Heart left ventricle (tissue), 16 donors: ENCODE measurements at regions not wholly inside any gene's neighbourhood (a gene's known extent, or its start where the extent isn't known, plus 50 kb on each side); places are given as distances from the start of the nearest gene placed in this dataset.
"Not testable (repeated sequence)": the region's sequence is repeated elsewhere in the genome, so short reads cannot be mapped to it uniquely, and the experiment has no call there.

Experiments used
- ATAC-seq, 4 donors: fragments of 200-7000 bp; cut with Tn5 transposase; one replicate each; pipeline ENCODE4 v1.9.1; 2020 to 2022; ENCODE audit warnings: moderate library complexity in 4 of 4, mild to moderate bottlenecking in 3 of 4, moderate number of reproducible peaks in 1 of 4
- DNase-seq, 5 donors: peaks; one replicate each; pipeline ENCODE4 v3.0.0-alpha.2; 2020
- H3K27ac ChIP-seq, 12 donors: fragments of 200-600 bp; sonication (generic) in 4 of 12; one replicate each; pipeline versions ENCODE4 v1.5.0 to v1.8.0; 2016 to 2022; ENCODE audit warnings: mild to moderate bottlenecking in 2 of 12
- H3K27me3 ChIP-seq, 9 donors: fragments of 200-600 bp; sonication (generic) in 2 of 9; one replicate each; pipeline versions ENCODE4 v1.5.1 to v1.8.0; 2016 to 2022; ENCODE audit warnings: mild to moderate bottlenecking in 3 of 9
- H3K36me3 ChIP-seq, 9 donors: fragments of 200-600 bp; sonication (generic) in 2 of 9; one replicate each; pipeline versions ENCODE4 v1.5.0 to v1.8.0; 2018 to 2022; ENCODE audit warnings: mild to moderate bottlenecking in 2 of 9
- H3K4me1 ChIP-seq, 12 donors: fragments of 200-600 bp; sonication (generic) in 4 of 12; one replicate each; pipeline versions ENCODE4 v1.5.0 to v1.8.0; 2016 to 2022; ENCODE audit warnings: mild to moderate bottlenecking in 3 of 12
- H3K4me3 ChIP-seq, 12 donors: fragments of 200-600 bp; sonication (generic) in 4 of 12; one replicate each; pipeline versions ENCODE4 v1.5.0 to v1.8.0; 2017 to 2022; ENCODE audit warnings: mild to moderate bottlenecking in 9 of 12, moderate library complexity in 4 of 12
- H3K9me3 ChIP-seq, 12 donors: fragments of 200-600 bp; sonication (generic) in 4 of 12; one replicate each; pipeline versions ENCODE4 v1.5.0 to v1.8.0; 2016 to 2022; ENCODE audit warnings: mild to moderate bottlenecking in 1 of 12
- POLR2A ChIP-seq, 2 donors: fragments of 450-650 bp; IDR thresholded peaks; one replicate each; pipeline ENCODE4 v1.6.1; 2017; ENCODE audit warnings: antibody characterized with exemption in 2 of 2, mild to moderate bottlenecking in 2 of 2, moderate library complexity in 2 of 2
- WGBS, 4 donors: extraction: QIAGEN DNeasy Blood & Tissue Kit in 2 of 4; methylation state at CpG; one replicate each; pipeline versions ENCODE4 v1.1.5 to v1.1.7; 2013 to 2018; 5-methylcytosine and 5-hydroxymethylcytosine counted together
- intact Hi-C, 10 donors: fragments of 100-400 bp; cut with DNase I; formaldehyde crosslinking; loops; one replicate each; pipeline versions ENCODE4 v1.11.1 to v1.14.2; 2022
- TF ChIP-seq, protein P1 (sequence below), 12 donors: fragments of 200-600 bp; sonication (generic) in 4 of 12; IDR thresholded peaks; one replicate each; pipeline versions ENCODE4 v1.5.0 to v1.8.0; 2018 to 2022; ENCODE audit warnings: antibody characterized with exemption in 12 of 12, mild to moderate bottlenecking in 5 of 12
- donor health status: ischemic (EF 13 %, LVEDD 7.1; RV severe dilation, severe dysfunction).
- donor health status: healthy with polysubstance abuse.
- donor health status: DM: no; HTN: yes; CAD: no.
- donor health status: DM: no; HTN: no; CAD: no.
- donor health status: ischemic (EF 25% LVEDD 6.9; RV normal size, moderate dysfunction).
- donor health status: ischemic (EF 25% LVEDD 5.7; RV mildly dilated, moderate dysfunction).
- donor health status: healthy.
- donor health status: DM: yes; HTN: yes; CAD: no.
- donor health status: ischemic (EF 35%, LVEDD 5.7; RV mildly dilated, moderate dysfunction).
- donor health status: nonischemic (EF 11% LVEDD 7.7; RV severe dilation, severe dysfunction).
- donor health status: DM: yes; HTN: yes; CAD: no.
- donor health status: PGD.
- donor health status: ischemic (EF 29% LVEDD 5.4; RV normal size, mild dysfunction).
- donor health status: nonischemic (EF 23%, LVEDD 6.1; RV moderate dilation, normal function).

DNA sequence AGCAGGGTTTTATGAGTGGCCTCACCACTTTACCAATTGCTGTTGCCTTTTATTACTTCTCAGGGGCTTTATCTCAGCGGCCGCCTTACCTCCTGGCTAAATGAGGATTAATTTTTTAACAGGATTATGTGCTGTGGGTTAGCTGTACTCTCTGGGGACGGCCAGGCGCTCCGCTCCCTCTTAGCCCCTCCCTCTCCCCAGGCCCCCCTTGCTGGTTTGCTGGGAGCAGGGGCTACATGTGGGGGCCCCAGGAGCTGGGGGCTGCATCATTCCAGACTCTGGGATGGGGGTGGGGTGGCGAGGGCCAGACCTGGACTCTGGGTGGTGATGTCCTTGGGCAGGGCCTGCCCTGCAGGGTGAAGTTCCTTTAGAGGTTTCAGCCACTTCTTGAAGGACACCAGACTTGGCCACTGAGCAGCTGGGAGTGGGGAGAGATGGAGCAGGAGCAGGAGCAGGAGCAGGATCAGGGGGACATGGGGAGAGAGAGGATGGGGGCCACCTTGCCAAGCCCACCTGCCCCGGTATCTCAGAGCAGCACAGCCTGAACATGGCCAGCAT lies 196.1 kb downstream of the GOLGA6L6 start:
- Histone ChIP-seq H3K27ac (no peak overlapping the region), H3K27me3 (peaks cover 0 to 33% (median 5%) of the 10 kb centered on the region in 9 donors), H3K36me3 (no peaks in the 10 kb centered on the region), H3K4me1 (no peaks in the 10 kb centered on the region), H3K9me3 (peaks cover 0 to 27% (median 8%) of the 10 kb centered on the region in 12 donors), H3K4me3 (no peak overlapping the region)
- intact Hi-C loops, result loop anchor here in 2 of 10 donors (2.0 to 10.0 kb wide), 2 partner anchors 19 to 91 kb away; no protein-coding TSS in a partner anchor
- ATAC-seq (no peak), DNase-seq (peak in 2 of 5 donors; percentile 20 to 71)
- TF ChIP-seq, protein P1, sequence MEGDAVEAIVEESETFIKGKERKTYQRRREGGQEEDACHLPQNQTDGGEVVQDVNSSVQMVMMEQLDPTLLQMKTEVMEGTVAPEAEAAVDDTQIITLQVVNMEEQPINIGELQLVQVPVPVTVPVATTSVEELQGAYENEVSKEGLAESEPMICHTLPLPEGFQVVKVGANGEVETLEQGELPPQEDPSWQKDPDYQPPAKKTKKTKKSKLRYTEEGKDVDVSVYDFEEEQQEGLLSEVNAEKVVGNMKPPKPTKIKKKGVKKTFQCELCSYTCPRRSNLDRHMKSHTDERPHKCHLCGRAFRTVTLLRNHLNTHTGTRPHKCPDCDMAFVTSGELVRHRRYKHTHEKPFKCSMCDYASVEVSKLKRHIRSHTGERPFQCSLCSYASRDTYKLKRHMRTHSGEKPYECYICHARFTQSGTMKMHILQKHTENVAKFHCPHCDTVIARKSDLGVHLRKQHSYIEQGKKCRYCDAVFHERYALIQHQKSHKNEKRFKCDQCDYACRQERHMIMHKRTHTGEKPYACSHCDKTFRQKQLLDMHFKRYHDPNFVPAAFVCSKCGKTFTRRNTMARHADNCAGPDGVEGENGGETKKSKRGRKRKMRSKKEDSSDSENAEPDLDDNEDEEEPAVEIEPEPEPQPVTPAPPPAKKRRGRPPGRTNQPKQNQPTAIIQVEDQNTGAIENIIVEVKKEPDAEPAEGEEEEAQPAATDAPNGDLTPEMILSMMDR (IDR thresholded peaks at IDR 0.05), result no peak
- no peak for TF ChIP-seq POLR2A (IDR thresholded peaks at IDR 0.05)
- WGBS, 4 donors, result 65 to 82% (median 76%) methylated on average over 6 to 7 of the region's 7 CpGs

- TF ChIP-seq, protein P1 (IDR thresholded peaks at IDR 0.05), result no peak
- TF ChIP-seq POLR2A (IDR thresholded peaks at IDR 0.05), result no peak
- Histone ChIP-seq H3K27ac (no peak overlapping the region), H3K9me3 (peaks cover 0 to 27% (median 8%) of the 10 kb centered on the region in 12 donors), H3K36me3 (no peaks in the 10 kb centered on the region), H3K27me3 (peaks cover 0 to 28% (median 5%) of the 10 kb centered on the region in 9 donors), H3K4me3 (no peak overlapping the region), H3K4me1 (no peaks in the 10 kb centered on the region)
- ATAC-seq (peak in 1 of 4 donors; percentile 4), DNase-seq (peak in 2 of 5 donors; percentile 22 to 68)
- 64 to 74% (median 69%) methylated on average over 12 of the region's 12 CpGs for WGBS, 4 donors
- intact Hi-C loops, result loop anchor here in 2 of 10 donors (2.0 to 10.0 kb wide), 2 partner anchors 20 to 90 kb away; no protein-coding TSS in a partner anchor
Observed at GRCh38 chr15:20344601-20345400, 196.8 kb downstream of the GOLGA6L6 start.

DNA sequence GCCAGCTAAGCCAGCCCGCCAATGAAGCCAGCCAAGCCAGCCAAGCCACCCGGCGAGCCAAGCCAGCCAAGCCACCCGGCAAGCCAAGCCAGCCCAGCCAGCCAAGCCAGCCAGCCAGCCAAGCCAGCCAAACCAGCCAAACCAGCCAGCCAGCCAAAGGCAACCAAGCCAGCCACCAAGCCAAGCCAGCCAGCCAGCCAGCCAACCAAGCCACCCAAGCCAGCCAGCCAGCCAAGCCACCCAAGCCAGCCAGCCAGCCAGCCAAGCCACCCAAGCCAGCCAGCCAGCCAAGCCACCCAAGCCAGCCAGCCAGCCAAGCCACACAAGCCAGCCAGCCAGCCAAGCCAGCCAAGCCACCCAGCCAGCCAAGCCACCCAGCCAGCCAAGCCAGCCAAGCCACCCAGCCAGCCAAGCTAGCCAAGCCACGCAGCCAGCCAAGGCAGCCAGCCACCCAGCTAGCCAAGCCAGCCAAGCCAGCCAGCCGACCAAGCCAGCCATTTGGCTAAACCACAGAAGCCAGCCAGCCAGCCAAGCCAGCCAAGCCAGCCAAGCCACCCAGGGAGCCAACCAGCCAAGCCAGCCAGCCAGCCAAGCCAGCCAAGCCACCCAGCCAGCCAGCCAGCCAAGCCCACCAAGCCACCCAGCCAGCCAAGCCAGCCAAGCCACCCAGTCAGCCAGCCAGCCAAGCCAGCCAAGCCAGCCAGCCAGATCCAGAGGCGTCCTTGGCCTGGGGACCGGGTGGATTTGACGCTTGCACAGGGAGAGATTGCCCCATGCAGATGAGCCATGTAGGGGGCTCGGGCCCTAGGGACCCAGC lies 198.0 kb downstream of the GOLGA6L6 start:
- Histone ChIP-seq H3K9me3 (peaks cover 0 to 27% (median 8%) of the 10 kb centered on the region in 12 donors), H3K27me3 (peaks cover 0 to 17% (median 0%) of the 10 kb centered on the region in 9 donors)
- not testable (repeated sequence) for H3K4me1 ChIP-seq, H3K4me3 ChIP-seq, H3K36me3 ChIP-seq, H3K27ac ChIP-seq, ATAC-seq
- DNase-seq, result peak in 4 of 5 donors; percentile 22 to 83 (median 30)
- intact Hi-C loops, result loop anchor here in 2 of 10 donors (2.0 to 10.0 kb wide), 2 partner anchors 21 to 89 kb away; no protein-coding TSS in a partner anchor
- WGBS, 4 donors, result 74 to 85% (median 76%) methylated on average over 6 to 10 of the region's 10 CpGs

- H3K36me3 ChIP-seq, H3K4me3 ChIP-seq, H3K27ac ChIP-seq, H3K4me1 ChIP-seq, ATAC-seq: not testable (repeated sequence)
- Histone ChIP-seq H3K27me3 (peaks cover 0 to 15% (median 0%) of the 10 kb centered on the region in 9 donors), H3K9me3 (peaks cover 0 to 27% (median 8%) of the 10 kb centered on the region in 12 donors)
- WGBS, 4 donors, result 43 to 63% (median 60%) methylated on average over 3 to 4 of the region's 4 CpGs
- intact Hi-C loops, result loop anchor here in 1 of 10 donors (10.0 kb wide), 1 partner anchor 88 kb away; no protein-coding TSS in a partner anchor
- DNase-seq, result peak in 3 of 5 donors; percentile 20 to 73 (median 30)
Observed at GRCh38 chr15:20342601-20343394, 198.8 kb downstream of the GOLGA6L6 start.
